Upper lobe of left lung (tissue), 4 donors: ENCODE measurements at regions not wholly inside any gene's neighbourhood (a gene's known extent, or its start where the extent isn't known, plus 50 kb on each side); places are given as distances from the start of the nearest gene placed in this dataset.

ENCODE experiments used
- POLR2A ChIP-seq, 4 donors: fragments of 450-650 bp; IDR thresholded peaks; one replicate each; pipeline ENCODE4 v1.5.1; 2016 to 2017; ENCODE audit warnings: antibody characterized with exemption in 4 of 4, mild to moderate bottlenecking in 2 of 4
- POLR2AphosphoS5 ChIP-seq, 2 donors: sonication (generic); formaldehyde crosslinking; IDR thresholded peaks; one replicate each; pipeline ENCODE4 v1.5.1; 2017; ENCODE audit warnings: antibody characterized with exemption in 2 of 2
- TF ChIP-seq, protein P1 (sequence below), 6 experiments: fragments of 450-650 bp in 4 of 6; fragments of 200-600 bp in 2 of 6; sonication (generic) in 2 of 6; IDR thresholded peaks; one replicate each; pipeline ENCODE4 v1.5.1; 2016 to 2019; ENCODE audit warnings: antibody characterized with exemption in 6 of 6

DNA sequence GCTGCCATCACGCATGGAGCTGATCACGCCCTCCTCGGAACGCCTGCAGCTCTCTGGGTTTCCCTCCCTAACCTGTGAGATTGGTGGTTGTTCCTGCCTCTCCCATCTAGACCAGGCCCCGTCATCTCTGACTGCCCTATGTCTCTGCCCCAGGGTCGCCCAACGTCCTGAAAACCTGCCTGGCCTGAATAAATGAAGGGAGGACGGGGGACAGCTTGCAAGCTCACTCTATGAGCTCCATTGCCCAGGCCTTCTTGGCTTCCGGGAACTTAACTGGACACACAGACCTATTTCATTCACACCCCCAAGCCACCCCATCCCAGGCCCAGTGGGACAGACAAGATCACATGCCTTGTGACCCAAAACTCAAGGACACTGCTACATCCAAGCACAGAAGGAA lies 274.2 kb downstream of the XXYLT1 start:
- TF ChIP-seq, protein P1, sequence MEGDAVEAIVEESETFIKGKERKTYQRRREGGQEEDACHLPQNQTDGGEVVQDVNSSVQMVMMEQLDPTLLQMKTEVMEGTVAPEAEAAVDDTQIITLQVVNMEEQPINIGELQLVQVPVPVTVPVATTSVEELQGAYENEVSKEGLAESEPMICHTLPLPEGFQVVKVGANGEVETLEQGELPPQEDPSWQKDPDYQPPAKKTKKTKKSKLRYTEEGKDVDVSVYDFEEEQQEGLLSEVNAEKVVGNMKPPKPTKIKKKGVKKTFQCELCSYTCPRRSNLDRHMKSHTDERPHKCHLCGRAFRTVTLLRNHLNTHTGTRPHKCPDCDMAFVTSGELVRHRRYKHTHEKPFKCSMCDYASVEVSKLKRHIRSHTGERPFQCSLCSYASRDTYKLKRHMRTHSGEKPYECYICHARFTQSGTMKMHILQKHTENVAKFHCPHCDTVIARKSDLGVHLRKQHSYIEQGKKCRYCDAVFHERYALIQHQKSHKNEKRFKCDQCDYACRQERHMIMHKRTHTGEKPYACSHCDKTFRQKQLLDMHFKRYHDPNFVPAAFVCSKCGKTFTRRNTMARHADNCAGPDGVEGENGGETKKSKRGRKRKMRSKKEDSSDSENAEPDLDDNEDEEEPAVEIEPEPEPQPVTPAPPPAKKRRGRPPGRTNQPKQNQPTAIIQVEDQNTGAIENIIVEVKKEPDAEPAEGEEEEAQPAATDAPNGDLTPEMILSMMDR (IDR thresholded peaks at IDR 0.05) = no peak
- TF ChIP-seq POLR2A (IDR thresholded peaks at IDR 0.05) = no peak
- TF ChIP-seq POLR2AphosphoS5 (IDR thresholded peaks at IDR 0.05) = no peak
